Astrocyte (in vitro differentiated cells and primary cell): ENCODE measurements at regions not wholly inside any gene's neighbourhood (a gene's known extent, or its start where the extent isn't known, plus 50 kb on each side); places are given as distances from the start of the nearest gene placed in this dataset.
A peak's percentile ranks its signal among the peaks of the same experiment; 100 is the strongest.

Source experiments
- DNase-seq: peaks from one replicate; pipeline ENCODE4 v3.0.0-alpha.2; 2010; ENCODE audit warnings: low read depth
- FAIRE-seq: peaks from 2 replicates; lab custom pipeline; 2011; peaks lifted over from hg19 to GRCh38; lab: Jason Lieb, UNC
- H2AFZ ChIP-seq: 2 replicates; pipeline ENCODE4 v1.6.0; 2012; ENCODE audit warnings: low read depth, low read length, inconsistent platforms
- H3K27ac ChIP-seq: 2 replicates; pipeline ENCODE4 v1.5.1; 2011; ENCODE audit warnings: low read depth, low read length, inconsistent platforms
- H3K27me3 ChIP-seq: 2 replicates; pipeline ENCODE4 v1.6.0; 2011; ENCODE audit warnings: low read length, inconsistent platforms; ENCODE audit not compliant: insufficient read depth
- H3K36me3 ChIP-seq: 2 replicates; pipeline ENCODE4 v1.5.1; 2011; ENCODE audit warnings: low read length, inconsistent platforms; ENCODE audit not compliant: insufficient read depth
- H3K4me1 ChIP-seq: 2 replicates; pipeline ENCODE4 v1.5.1; 2011; ENCODE audit warnings: low read length, inconsistent platforms; ENCODE audit not compliant: insufficient read depth
- H3K4me2 ChIP-seq: 2 replicates; pipeline ENCODE4 v1.6.0; 2012; ENCODE audit warnings: low read length, inconsistent platforms
- H3K4me3 ChIP-seq: 2 replicates; pipeline ENCODE4 v1.5.1; 2011; ENCODE audit warnings: low read depth, mild to moderate bottlenecking, low read length, inconsistent platforms; ENCODE audit not compliant: insufficient read depth
- H3K79me2 ChIP-seq: 2 replicates; pipeline ENCODE4 v1.6.0; 2012; ENCODE audit warnings: mild to moderate bottlenecking, low read length, inconsistent platforms; ENCODE audit not compliant: insufficient read depth
- H3K9ac ChIP-seq: 2 replicates; pipeline ENCODE4 v1.6.0; 2012; ENCODE audit warnings: mild to moderate bottlenecking, low read length, inconsistent platforms
- H3K9me3 ChIP-seq: 2 replicates; pipeline ENCODE4 v1.5.1; 2012; ENCODE audit warnings: low read depth, mild to moderate bottlenecking, low read length, inconsistent platforms; ENCODE audit not compliant: insufficient read depth
- H4K20me1 ChIP-seq: 2 replicates; pipeline ENCODE4 v1.6.0; 2012; ENCODE audit warnings: low read length, inconsistent platforms; ENCODE audit not compliant: insufficient read depth
- H3K27ac Mint-ChIP-seq: one replicate; pipeline ENCODE4 v1.8.0; 2021; ENCODE audit warnings: mild to moderate bottlenecking, mixed read lengths; ENCODE audit not compliant: unreplicated experiment
- H3K27me3 Mint-ChIP-seq: one replicate; pipeline ENCODE4 v1.8.0; 2021; ENCODE audit warnings: low read depth, mixed read lengths; ENCODE audit not compliant: unreplicated experiment
- H3K36me3 Mint-ChIP-seq: one replicate; pipeline ENCODE4 v1.8.0; 2021; ENCODE audit warnings: low read depth, mixed read lengths; ENCODE audit not compliant: unreplicated experiment
- H3K4me1 Mint-ChIP-seq: one replicate; pipeline ENCODE4 v1.8.0; 2021; ENCODE audit warnings: low read depth, mixed read lengths; ENCODE audit not compliant: unreplicated experiment
- H3K4me3 Mint-ChIP-seq: one replicate; pipeline ENCODE4 v1.8.0; 2021; ENCODE audit warnings: mild to moderate bottlenecking, moderate library complexity, mixed read lengths; ENCODE audit not compliant: unreplicated experiment
- H3K9me3 Mint-ChIP-seq: one replicate; pipeline ENCODE4 v1.8.0; 2021; ENCODE audit warnings: mild to moderate bottlenecking, mixed read lengths; ENCODE audit not compliant: unreplicated experiment
- CTCF ChIP-seq: IDR thresholded peaks from 2 replicates; pipeline ENCODE4 v1.5.1; 2011; ENCODE audit warnings: low read depth, mild to moderate bottlenecking, inconsistent platforms, low read length, moderate library complexity; ENCODE audit not compliant: insufficient read depth
- EZH2 ChIP-seq: IDR thresholded peaks from 2 replicates; pipeline ENCODE4 v1.6.1; 2012; ENCODE audit warnings: mild to moderate bottlenecking, low read length, inconsistent platforms; ENCODE audit not compliant: insufficient read depth

GRCh38 chr1:60904099-60904851, 178.1 kb upstream of the NFIA start:
- no peaks in the 10 kb centered on the region for H3K4me1 ChIP-seq
- no peaks in the 10 kb centered on the region for H3K27me3 ChIP-seq
- no peaks in the 10 kb centered on the region for H3K9me3 Mint-ChIP-seq
- no peak overlapping the region for H3K9ac ChIP-seq
- no peaks in the 10 kb centered on the region for H3K9me3 ChIP-seq
- no peaks in the 10 kb centered on the region for H3K36me3 ChIP-seq
- H3K36me3 Mint-ChIP-seq, result no peaks in the 10 kb centered on the region
- no peak overlapping the region for H3K4me2 ChIP-seq
- no peaks in the 10 kb centered on the region for H4K20me1 ChIP-seq
- H3K27me3 Mint-ChIP-seq, result peaks cover 2% of the 10 kb centered on the region
- H3K4me3 Mint-ChIP-seq, result no peak overlapping the region
- no peak overlapping the region for H3K27ac ChIP-seq
- peaks cover 2% of the 10 kb centered on the region for H3K4me1 Mint-ChIP-seq
- TF ChIP-seq CTCF (no peak), EZH2 (no peak)
- DNase-seq (peak; percentile 14), FAIRE-seq (no peak)
- no peak overlapping the region for H3K27ac Mint-ChIP-seq
- no peaks in the 10 kb centered on the region for H3K79me2 ChIP-seq
- H3K4me3 ChIP-seq, result no peak overlapping the region
- H2AFZ ChIP-seq, result no peak overlapping the region

- H3K4me2 ChIP-seq, result no peak overlapping the region
- FAIRE-seq (no peak), DNase-seq (peak; percentile 19)
- TF ChIP-seq CTCF (no peak), EZH2 (no peak)
- H2AFZ ChIP-seq, result peak overlapping the region; percentile 68
- H3K4me1 Mint-ChIP-seq, result peaks cover 2% of the 10 kb centered on the region
- H3K9ac ChIP-seq, result no peak overlapping the region
- no peaks in the 10 kb centered on the region for H3K79me2 ChIP-seq
- H3K27me3 Mint-ChIP-seq, result peaks cover 2% of the 10 kb centered on the region
- H3K27ac Mint-ChIP-seq, result no peak overlapping the region
- H3K4me3 Mint-ChIP-seq, result no peak overlapping the region
- H3K36me3 ChIP-seq, result no peaks in the 10 kb centered on the region
- H3K9me3 Mint-ChIP-seq, result no peaks in the 10 kb centered on the region
- H3K4me3 ChIP-seq, result no peak overlapping the region
- no peaks in the 10 kb centered on the region for H3K9me3 ChIP-seq
- H3K27ac ChIP-seq, result no peak overlapping the region
- no peaks in the 10 kb centered on the region for H3K27me3 ChIP-seq
- no peaks in the 10 kb centered on the region for H3K4me1 ChIP-seq
- no peaks in the 10 kb centered on the region for H3K36me3 Mint-ChIP-seq
- H4K20me1 ChIP-seq, result no peaks in the 10 kb centered on the region
These were observed 178.8 kb upstream of the NFIA start for GRCh38 chr1:60903591-60903990.

GRCh38 chr1:60899464-60899863, 182.9 kb upstream of the NFIA start:
- Mint-ChIP-seq H3K27me3 (no peaks in the 10 kb centered on the region), H3K9me3 (no peaks in the 10 kb centered on the region), H3K4me3 (no peak overlapping the region), H3K27ac (no peak overlapping the region), H3K4me1 (peaks cover 10% of the 10 kb centered on the region), H3K36me3 (no peaks in the 10 kb centered on the region)
- Histone ChIP-seq H3K9ac (no peak overlapping the region), H3K4me1 (peaks cover 8% of the 10 kb centered on the region), H3K4me2 (no peak overlapping the region), H3K9me3 (no peaks in the 10 kb centered on the region), H3K4me3 (no peak overlapping the region), H2AFZ (no peak overlapping the region), H3K79me2 (no peaks in the 10 kb centered on the region), H3K27me3 (no peaks in the 10 kb centered on the region), H4K20me1 (no peaks in the 10 kb centered on the region), H3K36me3 (no peaks in the 10 kb centered on the region), H3K27ac (no peak overlapping the region)
- TF ChIP-seq EZH2, result no peak
- DNase-seq (no peak), FAIRE-seq (no peak)
